B cell (primary cell): ENCODE measurements at regions not wholly inside any gene's neighbourhood (a gene's known extent, or its start where the extent isn't known, plus 50 kb on each side); places are given as distances from the start of the nearest gene placed in this dataset.

Experiments used
- ATAC-seq: fragments of 200-7000 bp; cut with Tn5 transposase; one replicate; pipeline ENCODE4 v1.10.0; 2021; ENCODE audit warnings: low read depth, mild to moderate bottlenecking, moderate number of reproducible peaks, moderate library complexity
- CTCF ChIA-PET: fragments of 350-600 bp; sonication (Branson Sonifier 250); formaldehyde crosslinking; loops from one replicate; lab custom pipeline; 2021; ENCODE audit warnings: antibody characterized with exemption, inconsistent platforms; lab: Charles Lee
- POLR2A ChIA-PET: fragments of 350-600 bp; sonication (Branson Sonifier 250); formaldehyde crosslinking; loops from one replicate; lab custom pipeline; 2021; ENCODE audit warnings: antibody characterized with exemption; lab: Charles Lee
- DNase-seq: peaks from one replicate; pipeline ENCODE4 v3.0.0; 2013
- H2AFZ ChIP-seq: 2 replicates; pipeline ENCODE4 v1.6.1; 2012; ENCODE audit warnings: mild to moderate bottlenecking, low read depth, low read length; ENCODE audit not compliant: insufficient read depth, poor library complexity, severe bottlenecking
- H3K27ac ChIP-seq, 2 donors: 1 replicate in 1 of 2; 2 replicates in 1 of 2; pipeline ENCODE4 v1.5.1; 2012 to 2013; ENCODE audit warnings: low read length in 2 of 2, mild to moderate bottlenecking in 2 of 2, moderate library complexity in 1 of 2
- H3K27me3 ChIP-seq, 4 experiments: fragments of 200-600 bp in 1 of 4; sonication (generic) in 1 of 4; replicated peaks in 1 of 4; 1 replicate in 2 of 4; 2 replicates in 2 of 4; pipeline versions ENCODE4 v1.6.1 to v1.7.0; 2013 to 2016; ENCODE audit warnings: low read length in 3 of 4, mild to moderate bottlenecking in 2 of 4, mixed read lengths in 1 of 4, moderate library complexity in 1 of 4; ENCODE audit not compliant: insufficient read depth in 4 of 4, control insufficient read depth in 3 of 4; ENCODE audit errors: control extremely low read depth in 1 of 4
- H3K36me3 ChIP-seq, 2 experiments: replicated peaks in 1 of 2; 1 replicate in 1 of 2; 2 replicates in 1 of 2; pipeline versions ENCODE4 v1.6.1 to v1.7.1; 2013; ENCODE audit warnings: low read length in 1 of 2; ENCODE audit not compliant: insufficient read depth in 2 of 2, control insufficient read depth in 1 of 2; ENCODE audit errors: control extremely low read depth in 1 of 2, extremely low read depth in 1 of 2
- H3K4me1 ChIP-seq, 2 donors: fragments of 200-600 bp in 1 of 2; sonication (generic) in 1 of 2; 1 replicate in 1 of 2; 2 replicates in 1 of 2; pipeline versions ENCODE4 v1.5.1 to v1.6.1; 2013 to 2017; ENCODE audit warnings: low read length in 2 of 2; ENCODE audit not compliant: control insufficient read depth in 2 of 2, insufficient read depth in 2 of 2
- H3K4me2 ChIP-seq: replicated peaks from 2 replicates; pipeline ENCODE3; 2012; ENCODE audit warnings: mild to moderate bottlenecking, low read depth, low read length; ENCODE audit not compliant: poor library complexity, severe bottlenecking
- H3K4me3 ChIP-seq, 5 experiments: fragments of 200-600 bp in 1 of 5; sonication (generic) in 1 of 5; 1 replicate in 3 of 5; 2 replicates in 2 of 5; pipeline versions ENCODE4 v1.5.1 to v1.7.0; 2011 to 2016; ENCODE audit warnings: low read length in 4 of 5, mild to moderate bottlenecking in 4 of 5, low read depth in 2 of 5, control low read depth in 1 of 5, moderate library complexity in 1 of 5; ENCODE audit not compliant: insufficient read depth in 1 of 5; ENCODE audit errors: control extremely low read depth in 1 of 5, extremely low read depth in 1 of 5
- H3K79me2 ChIP-seq: fragments of 200-600 bp; sonication (generic); one replicate; pipeline ENCODE4 v1.6.0; 2016; ENCODE audit warnings: low read length; ENCODE audit not compliant: control insufficient read depth, insufficient read depth
- H3K9ac ChIP-seq: fragments of 200-600 bp; sonication (generic); 2 replicates; pipeline ENCODE4 v1.6.1; 2017; ENCODE audit warnings: mild to moderate bottlenecking, low read length, moderate library complexity
- H3K9me3 ChIP-seq, 3 donors: one replicate each; pipeline versions ENCODE4 v1.6.1 to v1.7.1; 2013; ENCODE audit warnings: low read length in 2 of 3; ENCODE audit not compliant: control insufficient read depth in 2 of 3, insufficient read depth in 1 of 3; ENCODE audit errors: control extremely low read depth in 1 of 3
- H4K20me1 ChIP-seq: 2 replicates; pipeline ENCODE4 v1.6.0; 2012; ENCODE audit warnings: mild to moderate bottlenecking, low read length; ENCODE audit not compliant: insufficient read depth, control insufficient read depth, poor library complexity, severe bottlenecking
- H3K27ac Mint-ChIP-seq: one replicate; pipeline ENCODE4 v1.8.0; 2021; ENCODE audit warnings: mixed read lengths
- H3K27me3 Mint-ChIP-seq: one replicate; pipeline ENCODE4 v1.8.0; 2021; ENCODE audit warnings: mixed read lengths
- H3K4me1 Mint-ChIP-seq: one replicate; pipeline ENCODE4 v1.8.0; 2021; ENCODE audit warnings: mixed read lengths
- H3K4me3 Mint-ChIP-seq: one replicate; pipeline ENCODE4 v1.8.0; 2021; ENCODE audit warnings: mixed read lengths
- H3K9me3 Mint-ChIP-seq: one replicate; pipeline ENCODE4 v1.8.0; 2022; ENCODE audit warnings: mixed read lengths; ENCODE audit not compliant: insufficient read depth
- EZH2 ChIP-seq: IDR thresholded peaks from 2 replicates; pipeline ENCODE4 v1.6.1; 2012; ENCODE audit warnings: borderline replicate concordance, low read depth, mild to moderate bottlenecking, moderate library complexity, low read length; ENCODE audit not compliant: insufficient read depth, poor library complexity, severe bottlenecking
- WGBS: methylation state at CpG from one replicate; pipeline ENCODE4 v1.1.5; 2013; ENCODE audit warnings: missing lambda C conversion rate; ENCODE audit not compliant: insufficient coverage; 5-methylcytosine and 5-hydroxymethylcytosine counted together
- intact Hi-C: fragments of 100-400 bp; cut with micrococcal nuclease; formaldehyde crosslinking; loops from one replicate; pipeline ENCODE4 v1.10.0; 2022
- TF ChIP-seq, protein P1 (sequence below): fragments of 200-600 bp; IDR thresholded peaks from one replicate; pipeline ENCODE4 v1.8.0; 2022; ENCODE audit warnings: antibody characterized with exemption, mild to moderate bottlenecking

GRCh38 chr19:34838248-34838647, 65.2 kb upstream of the ZNF599 start:
- no peak for ATAC-seq
- DNase-seq = no peak
- peaks cover 0 to 6% (median 0%) of the 10 kb centered on the region in 3 donors for H3K9me3 ChIP-seq
- intact Hi-C loops = loop anchor here (2.0 kb wide), 1 partner anchor 175 kb away; no protein-coding TSS in a partner anchor
- H3K4me3 ChIP-seq = no peak overlapping the region
- H3K79me2 ChIP-seq = no peaks in the 10 kb centered on the region
- H3K4me3 Mint-ChIP-seq = no peak overlapping the region
- H3K9me3 Mint-ChIP-seq = no peaks in the 10 kb centered on the region
- peaks cover 0 to 9% of the 10 kb centered on the region in 2 donors for H3K4me1 ChIP-seq
- no peak overlapping the region for H3K27ac Mint-ChIP-seq
- ChIA-PET POLR2A (no interaction called here), CTCF (interaction anchor here (1.0 to 1.6 kb wide), 4 partner anchors 23 to 176 kb away, joined by 3 to 5 read pairs (median 3); partner anchors contain the start of gene ZNF792)
- TF ChIP-seq, protein P1, sequence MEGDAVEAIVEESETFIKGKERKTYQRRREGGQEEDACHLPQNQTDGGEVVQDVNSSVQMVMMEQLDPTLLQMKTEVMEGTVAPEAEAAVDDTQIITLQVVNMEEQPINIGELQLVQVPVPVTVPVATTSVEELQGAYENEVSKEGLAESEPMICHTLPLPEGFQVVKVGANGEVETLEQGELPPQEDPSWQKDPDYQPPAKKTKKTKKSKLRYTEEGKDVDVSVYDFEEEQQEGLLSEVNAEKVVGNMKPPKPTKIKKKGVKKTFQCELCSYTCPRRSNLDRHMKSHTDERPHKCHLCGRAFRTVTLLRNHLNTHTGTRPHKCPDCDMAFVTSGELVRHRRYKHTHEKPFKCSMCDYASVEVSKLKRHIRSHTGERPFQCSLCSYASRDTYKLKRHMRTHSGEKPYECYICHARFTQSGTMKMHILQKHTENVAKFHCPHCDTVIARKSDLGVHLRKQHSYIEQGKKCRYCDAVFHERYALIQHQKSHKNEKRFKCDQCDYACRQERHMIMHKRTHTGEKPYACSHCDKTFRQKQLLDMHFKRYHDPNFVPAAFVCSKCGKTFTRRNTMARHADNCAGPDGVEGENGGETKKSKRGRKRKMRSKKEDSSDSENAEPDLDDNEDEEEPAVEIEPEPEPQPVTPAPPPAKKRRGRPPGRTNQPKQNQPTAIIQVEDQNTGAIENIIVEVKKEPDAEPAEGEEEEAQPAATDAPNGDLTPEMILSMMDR = no peak
- no peak for TF ChIP-seq EZH2
- no peak overlapping the region for H3K27ac ChIP-seq
- peaks cover 0 to 18% (median 3%) of the 10 kb centered on the region in 4 experiments for H3K27me3 ChIP-seq
- no peak overlapping the region for H2AFZ ChIP-seq
- peaks cover 20% of the 10 kb centered on the region for H3K27me3 Mint-ChIP-seq
- peaks cover 5% of the 10 kb centered on the region for H3K4me1 Mint-ChIP-seq
- no peaks in the 10 kb centered on the region for H3K36me3 ChIP-seq
- no peak overlapping the region for H3K4me2 ChIP-seq
- 84% methylated on average over 4 of the region's 6 CpGs for WGBS
- H3K9ac ChIP-seq = no peak overlapping the region
- no peaks in the 10 kb centered on the region for H4K20me1 ChIP-seq

DNA sequence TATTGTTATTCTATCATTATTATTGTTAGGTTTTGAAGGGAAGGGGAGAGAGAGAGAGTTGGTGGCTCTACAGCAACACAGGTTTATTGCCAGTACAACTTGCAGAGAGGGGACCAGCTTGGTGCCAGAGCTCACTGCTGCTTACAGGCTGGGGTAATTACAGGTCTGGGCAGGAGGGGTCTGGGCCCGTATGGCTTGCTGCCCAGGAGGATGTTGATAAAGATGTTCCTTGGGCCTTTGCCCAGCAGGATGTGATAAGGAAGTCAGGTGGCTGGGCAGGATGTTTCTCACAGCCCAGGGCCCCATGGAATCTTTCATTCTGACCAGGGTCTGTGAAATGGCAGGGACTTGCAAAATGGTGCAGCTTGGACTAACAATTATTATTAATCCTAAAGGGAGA, 64.2 kb upstream of the ZNF599 start:
- no peaks in the 10 kb centered on the region for H3K36me3 ChIP-seq
- CTCF ChIA-PET = interaction anchor here (0.6 to 1.6 kb wide), 3 partner anchors 16 to 36 kb away, joined by 3 read pairs; no protein-coding TSS in a partner anchor
- POLR2A ChIA-PET = no interaction called here
- Mint-ChIP-seq H3K9me3 (no peaks in the 10 kb centered on the region), H3K27ac (no peak overlapping the region), H3K27me3 (peaks cover 20% of the 10 kb centered on the region), H3K4me1 (peaks cover 5% of the 10 kb centered on the region), H3K4me3 (no peak overlapping the region)
- H4K20me1 ChIP-seq = no peaks in the 10 kb centered on the region
- no peak overlapping the region for H3K4me3 ChIP-seq
- no peaks in the 10 kb centered on the region for H3K79me2 ChIP-seq
- no peak for TF ChIP-seq EZH2
- TF ChIP-seq, protein P1 = no peak
- DNase-seq = no peak
- H3K27me3 ChIP-seq = peaks cover 0 to 18% (median 3%) of the 10 kb centered on the region in 4 experiments
- ATAC-seq = no peak
- peaks cover 0 to 9% of the 10 kb centered on the region in 2 donors for H3K4me1 ChIP-seq
- no peak overlapping the region for H2AFZ ChIP-seq
- H3K9ac ChIP-seq = no peak overlapping the region
- peaks cover 0 to 10% (median 0%) of the 10 kb centered on the region in 3 donors for H3K9me3 ChIP-seq
- no peak overlapping the region for H3K27ac ChIP-seq
- 0% methylated on average over 1 of the region's 1 CpG for WGBS
- no peak overlapping the region for H3K4me2 ChIP-seq
- intact Hi-C loops = no loop called here
